WTC11 (cell line): ENCODE measurements at regions not wholly inside any gene's neighbourhood (a gene's known extent, or its start where the extent isn't known, plus 50 kb on each side); places are given as distances from the start of the nearest gene placed in this dataset.

Source experiments
- ATAC-seq: fragments of 200-7000 bp; cut with Tn5 transposase; 2 replicates; pipeline ENCODE4 v1.10.0; 2021; ENCODE audit warnings: mild to moderate bottlenecking, moderate library complexity
- CTCF ChIA-PET: fragments of 300-600 bp; sonication (Branson Sonifier 250); formaldehyde crosslinking; loops from one replicate; lab custom pipeline; 2021; ENCODE audit warnings: antibody characterized with exemption; lab: Charles Lee
- POLR2A ChIA-PET: fragments of 350-600 bp; sonication (Branson Sonifier 250); formaldehyde crosslinking; loops from one replicate; lab custom pipeline; 2021; ENCODE audit warnings: antibody characterized with exemption; lab: Charles Lee
- DNase-seq: peaks from one replicate; pipeline ENCODE4 v3.0.0; 2021; ENCODE audit warnings: low spot score
- H3K27ac Mint-ChIP-seq: 2 replicates; pipeline ENCODE4 v1.8.0; 2021; ENCODE audit warnings: mixed read lengths
- H3K27me3 Mint-ChIP-seq: 2 replicates; pipeline ENCODE4 v1.8.0; 2021; ENCODE audit warnings: low read depth, mild to moderate bottlenecking, moderate library complexity, mixed read lengths
- H3K36me3 Mint-ChIP-seq: 2 replicates; pipeline ENCODE4 v1.8.0; 2021; ENCODE audit warnings: mixed read lengths
- H3K4me1 Mint-ChIP-seq: 2 replicates; pipeline ENCODE4 v1.8.0; 2022; ENCODE audit warnings: mixed read lengths
- H3K4me3 Mint-ChIP-seq: 2 replicates; pipeline ENCODE4 v1.8.0; 2021; ENCODE audit warnings: mild to moderate bottlenecking, moderate library complexity, mixed read lengths
- H3K9me3 Mint-ChIP-seq: 2 replicates; pipeline ENCODE4 v1.8.0; 2021; ENCODE audit warnings: mixed read lengths
- GTF2I ChIP-seq: fragments of 250-450 bp; sonication (Bioruptor Pico); conservative IDR thresholded peaks from 2 replicates; pipeline ENCODE4 v1.4.0; 2021; ENCODE audit warnings: mild to moderate bottlenecking
- MYBL2 ChIP-seq: sonication (generic); formaldehyde crosslinking; IDR thresholded peaks from 2 replicates; pipeline ENCODE4 v1.8.1; 2023; ENCODE audit warnings: mild to moderate bottlenecking, moderate library complexity, missing genetic modification reagents
- NR2C2 ChIP-seq: sonication (generic); formaldehyde crosslinking; IDR thresholded peaks from 2 replicates; pipeline ENCODE4 v1.8.0; 2022; ENCODE audit warnings: mild to moderate bottlenecking, missing genetic modification reagents
- PRRX2 ChIP-seq: fragments of 250-450 bp; sonication (Bioruptor Pico); IDR thresholded peaks from 2 replicates; pipeline ENCODE4 v1.8.0; 2021; ENCODE audit warnings: mild to moderate bottlenecking
- RELA ChIP-seq: sonication (generic); formaldehyde crosslinking; IDR thresholded peaks from 2 replicates; pipeline ENCODE4 v1.8.1; 2022; ENCODE audit warnings: missing genetic modification reagents, mild to moderate bottlenecking, borderline replicate concordance
- SOX15 ChIP-seq: fragments of 250-450 bp; sonication (Bioruptor Pico); IDR thresholded peaks from 2 replicates; pipeline ENCODE4 v1.9.0; 2021; ENCODE audit warnings: mild to moderate bottlenecking
- SP1 ChIP-seq: sonication (generic); formaldehyde crosslinking; conservative IDR thresholded peaks from 2 replicates; pipeline ENCODE4 v1.8.1; 2022; ENCODE audit warnings: missing genetic modification reagents
- TP53 ChIP-seq: sonication (generic); formaldehyde crosslinking; IDR thresholded peaks from 2 replicates; pipeline ENCODE4 v1.8.1; 2023; ENCODE audit warnings: mild to moderate bottlenecking, missing genetic modification reagents
- ZBTB21 ChIP-seq: sonication (generic); formaldehyde crosslinking; IDR thresholded peaks from 2 replicates; pipeline ENCODE4 v1.8.1; 2023; ENCODE audit warnings: mild to moderate bottlenecking, missing genetic modification reagents, borderline replicate concordance
- ZNF121 ChIP-seq: sonication (generic); formaldehyde crosslinking; IDR thresholded peaks from 2 replicates; pipeline ENCODE4 v1.8.0; 2023; ENCODE audit warnings: missing genetic modification reagents
- TF ChIP-seq, protein P1 (sequence below): sonication (generic); formaldehyde crosslinking; conservative IDR thresholded peaks from 2 replicates; pipeline ENCODE4 v1.8.1; 2022; ENCODE audit warnings: mild to moderate bottlenecking, missing genetic modification reagents
- TF ChIP-seq, protein P2 (sequence below): sonication (generic); formaldehyde crosslinking; IDR thresholded peaks from 2 replicates; pipeline ENCODE4 v1.8.0; 2022; ENCODE audit warnings: mild to moderate bottlenecking, missing genetic modification reagents
- TF ChIP-seq, protein P3 (sequence below): sonication (generic); formaldehyde crosslinking; IDR thresholded peaks from 2 replicates; pipeline ENCODE4 v1.8.0; 2022; ENCODE audit warnings: mild to moderate bottlenecking, missing genetic modification reagents
- TF ChIP-seq, protein P4 (sequence below): sonication (generic); formaldehyde crosslinking; IDR thresholded peaks from 2 replicates; pipeline ENCODE4 v1.8.1; 2022; ENCODE audit warnings: missing genetic modification reagents, borderline replicate concordance
- TF ChIP-seq, protein P5 (sequence below): sonication (generic); formaldehyde crosslinking; conservative IDR thresholded peaks from 2 replicates; pipeline ENCODE4 v1.8.1; 2023; ENCODE audit warnings: mild to moderate bottlenecking, low read depth, missing genetic modification reagents, moderate library complexity
- TF ChIP-seq, protein P6 (sequence below): sonication (generic); formaldehyde crosslinking; IDR thresholded peaks from 2 replicates; pipeline ENCODE4 v1.8.1; 2023; ENCODE audit warnings: mild to moderate bottlenecking, missing genetic modification reagents, moderate library complexity

DNA sequence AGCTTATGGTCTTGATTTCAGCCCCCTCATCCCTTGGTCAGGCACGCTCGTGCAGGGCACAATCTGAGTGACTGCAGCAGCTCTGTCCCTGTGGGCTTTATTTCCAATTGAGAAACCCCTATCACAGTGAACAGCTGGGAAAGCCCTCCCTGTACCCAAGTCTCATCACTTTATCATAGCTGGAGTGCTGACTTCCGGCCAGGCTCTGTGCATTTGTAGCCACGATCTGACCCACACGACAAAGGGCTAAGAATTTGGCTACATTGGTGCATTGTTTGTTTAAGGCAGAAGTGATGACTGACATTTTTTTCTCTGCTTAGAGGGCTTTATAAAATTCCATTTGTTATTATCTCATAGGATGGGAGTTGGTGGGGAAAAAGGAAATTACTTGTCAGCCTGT lies 184.4 kb downstream of the KCNS3 start (continued):
- TF ChIP-seq, protein P1, sequence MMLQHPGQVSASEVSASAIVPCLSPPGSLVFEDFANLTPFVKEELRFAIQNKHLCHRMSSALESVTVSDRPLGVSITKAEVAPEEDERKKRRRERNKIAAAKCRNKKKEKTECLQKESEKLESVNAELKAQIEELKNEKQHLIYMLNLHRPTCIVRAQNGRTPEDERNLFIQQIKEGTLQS (CRISPR knock-in tag) = no peak
- TF ChIP-seq, all 79 proteins: peak for 0

DNA sequence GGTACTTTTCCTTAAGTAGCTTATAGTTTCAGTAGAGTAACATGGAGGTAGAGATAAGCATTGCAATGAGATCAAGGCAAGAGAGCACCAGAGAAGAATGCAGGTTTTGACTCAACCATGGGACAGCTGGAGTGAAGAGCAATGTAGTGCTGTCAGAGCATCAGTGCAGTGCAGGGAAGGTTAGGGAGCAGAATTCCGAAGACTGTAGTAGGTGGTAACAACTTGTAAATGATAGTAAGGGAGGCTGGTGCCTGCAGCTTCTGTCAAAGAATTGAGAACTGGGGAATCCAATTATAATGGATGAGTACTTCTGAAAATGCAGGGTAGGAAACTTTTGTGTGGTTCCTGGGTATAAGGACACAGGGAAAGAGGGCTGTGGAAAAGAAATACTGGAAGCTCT lies 183.2 kb downstream of the KCNS3 start:
- ATAC-seq = no peak; the same call in 1 of the 2 replicates
- Mint-ChIP-seq H3K4me3 (no peak overlapping the region), H3K27ac (no peak overlapping the region), H3K36me3 (no peaks in the 10 kb centered on the region), H3K9me3 (no peaks in the 10 kb centered on the region), H3K27me3 (no peaks in the 10 kb centered on the region; the same call in 1 of the 2 replicates), H3K4me1 (peaks cover 2% of the 10 kb centered on the region)
- DNase-seq = no peak
- CTCF ChIA-PET = no interaction called here
- TF ChIP-seq, protein P2, sequence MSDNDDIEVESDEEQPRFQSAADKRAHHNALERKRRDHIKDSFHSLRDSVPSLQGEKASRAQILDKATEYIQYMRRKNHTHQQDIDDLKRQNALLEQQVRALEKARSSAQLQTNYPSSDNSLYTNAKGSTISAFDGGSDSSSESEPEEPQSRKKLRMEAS (CRISPR knock-in tag) = no peak
- TF ChIP-seq TP53 (CRISPR knock-in tag) (no peak), GTF2I (CRISPR knock-in tag) (no peak), ZNF121 (CRISPR knock-in tag) (no peak), MYBL2 (no peak)
- TF ChIP-seq, protein P3, sequence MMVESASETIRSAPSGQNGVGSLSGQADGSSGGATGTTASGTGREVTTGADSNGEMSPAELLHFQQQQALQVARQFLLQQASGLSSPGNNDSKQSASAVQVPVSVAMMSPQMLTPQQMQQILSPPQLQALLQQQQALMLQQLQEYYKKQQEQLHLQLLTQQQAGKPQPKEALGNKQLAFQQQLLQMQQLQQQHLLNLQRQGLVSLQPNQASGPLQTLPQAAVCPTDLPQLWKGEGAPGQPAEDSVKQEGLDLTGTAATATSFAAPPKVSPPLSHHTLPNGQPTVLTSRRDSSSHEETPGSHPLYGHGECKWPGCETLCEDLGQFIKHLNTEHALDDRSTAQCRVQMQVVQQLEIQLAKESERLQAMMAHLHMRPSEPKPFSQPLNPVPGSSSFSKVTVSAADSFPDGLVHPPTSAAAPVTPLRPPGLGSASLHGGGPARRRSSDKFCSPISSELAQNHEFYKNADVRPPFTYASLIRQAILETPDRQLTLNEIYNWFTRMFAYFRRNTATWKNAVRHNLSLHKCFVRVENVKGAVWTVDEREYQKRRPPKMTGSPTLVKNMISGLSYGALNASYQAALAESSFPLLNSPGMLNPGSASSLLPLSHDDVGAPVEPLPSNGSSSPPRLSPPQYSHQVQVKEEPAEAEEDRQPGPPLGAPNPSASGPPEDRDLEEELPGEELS (CRISPR knock-in tag) = no peak
- TF ChIP-seq, protein P4, sequence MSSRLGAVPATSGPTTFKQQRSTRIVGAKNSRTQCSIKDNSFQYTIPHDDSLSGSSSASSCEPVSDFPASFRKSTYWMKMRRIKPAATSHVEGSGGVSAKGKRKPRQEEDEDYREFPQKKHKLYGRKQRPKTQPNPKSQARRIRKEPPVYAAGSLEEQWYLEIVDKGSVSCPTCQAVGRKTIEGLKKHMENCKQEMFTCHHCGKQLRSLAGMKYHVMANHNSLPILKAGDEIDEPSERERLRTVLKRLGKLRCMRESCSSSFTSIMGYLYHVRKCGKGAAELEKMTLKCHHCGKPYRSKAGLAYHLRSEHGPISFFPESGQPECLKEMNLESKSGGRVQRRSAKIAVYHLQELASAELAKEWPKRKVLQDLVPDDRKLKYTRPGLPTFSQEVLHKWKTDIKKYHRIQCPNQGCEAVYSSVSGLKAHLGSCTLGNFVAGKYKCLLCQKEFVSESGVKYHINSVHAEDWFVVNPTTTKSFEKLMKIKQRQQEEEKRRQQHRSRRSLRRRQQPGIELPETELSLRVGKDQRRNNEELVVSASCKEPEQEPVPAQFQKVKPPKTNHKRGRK (CRISPR knock-in tag) = no peak
- POLR2A ChIA-PET = no interaction called here

DNA sequence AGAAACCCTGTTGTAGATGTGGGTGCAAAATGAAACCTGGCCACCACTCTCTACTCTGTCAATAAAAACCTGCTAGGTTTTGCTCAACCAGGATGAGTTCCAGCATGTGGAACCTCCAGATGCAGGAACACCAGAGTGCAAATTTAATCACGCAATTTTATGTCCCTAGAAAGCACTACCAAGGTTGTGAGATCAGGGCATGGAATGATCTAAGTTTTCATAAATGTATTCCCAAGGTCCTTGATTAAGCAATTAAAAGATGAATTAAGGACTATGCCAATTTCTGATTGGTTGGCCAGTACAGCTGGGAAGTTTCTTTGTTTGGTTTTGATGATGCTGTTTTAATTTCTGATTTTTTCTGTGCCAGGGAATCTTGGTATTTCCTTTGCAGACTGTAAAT lies 179.2 kb downstream of the KCNS3 start:
- H3K4me3 Mint-ChIP-seq = no peak overlapping the region
- ATAC-seq = no peak
- no peaks in the 10 kb centered on the region for H3K9me3 Mint-ChIP-seq
- H3K36me3 Mint-ChIP-seq = no peaks in the 10 kb centered on the region
- TF ChIP-seq, protein P2 (CRISPR knock-in tag) = no peak
- TF ChIP-seq SP1 (CRISPR knock-in tag) (no peak), RELA (CRISPR knock-in tag) (no peak), SOX15 (no peak), ZBTB21 (CRISPR knock-in tag) (no peak), NR2C2 (no peak), PRRX2 (CRISPR knock-in tag) (no peak)
- TF ChIP-seq, protein P5, sequence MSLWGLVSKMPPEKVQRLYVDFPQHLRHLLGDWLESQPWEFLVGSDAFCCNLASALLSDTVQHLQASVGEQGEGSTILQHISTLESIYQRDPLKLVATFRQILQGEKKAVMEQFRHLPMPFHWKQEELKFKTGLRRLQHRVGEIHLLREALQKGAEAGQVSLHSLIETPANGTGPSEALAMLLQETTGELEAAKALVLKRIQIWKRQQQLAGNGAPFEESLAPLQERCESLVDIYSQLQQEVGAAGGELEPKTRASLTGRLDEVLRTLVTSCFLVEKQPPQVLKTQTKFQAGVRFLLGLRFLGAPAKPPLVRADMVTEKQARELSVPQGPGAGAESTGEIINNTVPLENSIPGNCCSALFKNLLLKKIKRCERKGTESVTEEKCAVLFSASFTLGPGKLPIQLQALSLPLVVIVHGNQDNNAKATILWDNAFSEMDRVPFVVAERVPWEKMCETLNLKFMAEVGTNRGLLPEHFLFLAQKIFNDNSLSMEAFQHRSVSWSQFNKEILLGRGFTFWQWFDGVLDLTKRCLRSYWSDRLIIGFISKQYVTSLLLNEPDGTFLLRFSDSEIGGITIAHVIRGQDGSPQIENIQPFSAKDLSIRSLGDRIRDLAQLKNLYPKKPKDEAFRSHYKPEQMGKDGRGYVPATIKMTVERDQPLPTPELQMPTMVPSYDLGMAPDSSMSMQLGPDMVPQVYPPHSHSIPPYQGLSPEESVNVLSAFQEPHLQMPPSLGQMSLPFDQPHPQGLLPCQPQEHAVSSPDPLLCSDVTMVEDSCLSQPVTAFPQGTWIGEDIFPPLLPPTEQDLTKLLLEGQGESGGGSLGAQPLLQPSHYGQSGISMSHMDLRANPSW (CRISPR knock-in tag) = no peak
- TF ChIP-seq, protein P6, sequence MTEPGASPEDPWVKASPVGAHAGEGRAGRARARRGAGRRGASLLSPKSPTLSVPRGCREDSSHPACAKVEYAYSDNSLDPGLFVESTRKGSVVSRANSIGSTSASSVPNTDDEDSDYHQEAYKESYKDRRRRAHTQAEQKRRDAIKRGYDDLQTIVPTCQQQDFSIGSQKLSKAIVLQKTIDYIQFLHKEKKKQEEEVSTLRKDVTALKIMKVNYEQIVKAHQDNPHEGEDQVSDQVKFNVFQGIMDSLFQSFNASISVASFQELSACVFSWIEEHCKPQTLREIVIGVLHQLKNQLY (CRISPR knock-in tag) = no peak
- peaks cover 2% of the 10 kb centered on the region; the same call in 1 of the 2 replicates for H3K4me1 Mint-ChIP-seq
- POLR2A ChIA-PET = no interaction called here
- no peak for DNase-seq
- H3K27me3 Mint-ChIP-seq = no peaks in the 10 kb centered on the region; the same call in 1 of the 2 replicates
- CTCF ChIA-PET = no interaction called here
- no peak overlapping the region for H3K27ac Mint-ChIP-seq
